ENCODE measurements at regions not wholly inside any gene's neighbourhood (a gene's known extent, or its start where the extent isn't known, plus 50 kb on each side); places are given as distances from the start of the nearest gene placed in this dataset.

GRCh38 chr17:71334048-71334751, 786.6 kb upstream of the SOX9 start:
- DNase-seq (ENCODE audit: low read depth in 4 of 4, low spot score in 3 of 4): no peak

DNA sequence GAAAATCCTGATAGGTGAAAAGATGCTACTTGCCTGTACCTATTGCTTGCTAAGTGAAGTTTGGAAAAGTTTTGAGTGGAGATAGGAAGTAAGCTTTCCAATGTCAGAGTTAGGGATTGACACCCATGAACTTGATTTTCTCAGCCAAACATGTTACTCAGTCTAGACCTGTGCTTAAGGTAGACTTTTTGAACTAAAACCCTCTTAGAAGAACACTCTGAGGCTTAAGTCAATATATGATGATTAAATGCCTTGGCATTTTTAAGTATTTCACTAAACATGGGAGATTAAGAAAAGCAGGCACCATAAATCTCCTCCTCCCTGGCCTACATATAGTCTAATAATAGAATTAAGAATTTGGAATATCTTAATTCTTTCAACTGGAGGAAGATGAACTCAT, 785.6 kb upstream of the SOX9 start:
- DNase-seq (ENCODE audit: low read depth in 4 of 4, low spot score in 3 of 4): no peak

DNA sequence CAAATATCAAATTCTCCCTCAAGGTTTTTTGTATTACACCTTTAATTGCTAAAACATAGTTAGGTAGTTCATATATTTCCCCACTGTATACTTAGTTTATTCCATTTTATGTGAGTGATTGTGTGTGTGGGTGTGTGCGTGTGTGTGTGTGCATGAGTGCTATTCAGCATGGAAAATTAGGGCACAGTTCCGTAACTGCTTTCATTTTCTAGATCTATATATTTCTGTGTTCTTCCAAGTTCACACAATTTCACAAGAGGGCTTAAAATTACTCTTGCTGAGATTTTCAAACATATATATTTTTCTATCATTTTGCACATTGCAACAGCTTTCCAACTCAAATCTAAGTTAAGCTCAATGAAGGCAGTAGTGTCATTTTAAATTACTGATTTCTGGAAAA, 782.9 kb upstream of the SOX9 start:
- no peak for DNase-seq (ENCODE audit: low read depth in 4 of 4, low spot score in 3 of 4)

DNA sequence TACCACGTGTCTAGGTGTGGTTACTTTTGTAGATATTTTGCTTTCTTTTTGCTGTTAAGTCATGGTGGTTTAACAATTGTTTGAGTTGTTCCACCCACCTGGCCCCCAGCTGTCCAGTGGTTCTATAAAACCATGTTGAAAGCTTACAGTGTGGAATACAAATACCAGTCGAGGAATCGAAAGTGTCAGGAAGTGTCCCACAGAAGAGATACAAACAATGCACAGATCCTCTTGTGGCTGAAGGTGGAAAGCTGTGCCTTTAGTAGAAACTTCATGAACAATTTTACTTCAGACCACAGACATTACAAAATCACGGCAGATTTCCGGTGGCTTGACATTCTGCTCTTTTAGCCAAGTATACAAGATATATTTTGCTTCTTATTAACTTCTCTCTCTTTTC, 782.4 kb upstream of the SOX9 start:
- no peak for DNase-seq (ENCODE audit: low read depth in 4 of 4, low spot score in 3 of 4)

DNA sequence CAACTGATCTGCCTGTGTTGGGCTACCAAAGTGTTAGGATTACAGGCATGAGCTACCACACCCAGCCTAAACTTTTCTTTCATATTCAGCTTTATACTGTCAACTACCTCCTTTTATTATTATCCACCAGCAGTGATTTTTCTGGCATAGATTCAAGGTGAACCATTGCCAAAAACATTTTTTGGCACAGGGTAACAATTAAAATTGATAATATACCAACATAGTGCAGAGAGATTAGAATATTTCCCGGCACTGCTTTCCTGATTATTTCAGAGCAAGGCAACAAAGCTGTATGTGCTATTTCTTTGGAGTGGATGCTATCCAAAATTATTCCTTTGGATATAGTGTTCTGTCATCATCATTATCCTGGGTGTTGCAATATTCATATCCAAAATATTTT, 781.6 kb upstream of the SOX9 start:
- no peak for DNase-seq (ENCODE audit: low read depth in 4 of 4, low spot score in 3 of 4)

- DNase-seq (ENCODE audit: low read depth in 4 of 4, low spot score in 3 of 4): no peak
Observed at GRCh38 chr17:71342737-71343136, 778.1 kb upstream of the SOX9 start.

- no peak for DNase-seq (ENCODE audit: low read depth in 4 of 4, low spot score in 3 of 4)
Observed at GRCh38 chr17:71349908-71350600, 770.8 kb upstream of the SOX9 start.

DNA sequence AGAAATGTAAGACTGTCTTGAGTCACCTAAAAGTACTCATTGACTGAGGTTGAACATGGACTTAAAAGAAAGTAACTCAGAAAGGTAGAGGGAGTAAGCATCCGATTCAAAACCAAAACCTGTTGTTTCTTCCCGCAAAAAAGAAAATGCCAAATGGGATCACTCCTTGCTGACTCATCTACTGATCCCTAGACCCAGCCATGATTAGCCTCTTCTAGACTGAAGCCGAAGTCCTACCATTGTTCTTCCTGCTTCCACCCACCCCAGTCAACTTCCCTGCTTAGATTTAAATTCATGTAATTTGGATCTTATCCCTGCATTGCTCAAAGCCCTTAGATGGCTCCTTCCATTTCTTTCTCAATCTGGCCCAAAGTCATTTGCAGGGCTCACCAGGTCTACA, 760.5 kb upstream of the SOX9 start:
- no peak for DNase-seq (ENCODE audit: low read depth in 4 of 4, low spot score in 3 of 4)

- peak in 1 of 4 donors; percentile 7 for DNase-seq (ENCODE audit: low read depth in 4 of 4, low spot score in 3 of 4)
Observed at GRCh38 chr17:71361656-71362450, 759.0 kb upstream of the SOX9 start.

GRCh38 chr17:71363661-71364060, 757.2 kb upstream of the SOX9 start:
- no peak for DNase-seq (ENCODE audit: low read depth in 4 of 4, low spot score in 3 of 4)

- no peak for DNase-seq (ENCODE audit: low read depth in 4 of 4, low spot score in 3 of 4)
Observed at GRCh38 chr17:71371809-71372208, 749.0 kb upstream of the SOX9 start.

DNA sequence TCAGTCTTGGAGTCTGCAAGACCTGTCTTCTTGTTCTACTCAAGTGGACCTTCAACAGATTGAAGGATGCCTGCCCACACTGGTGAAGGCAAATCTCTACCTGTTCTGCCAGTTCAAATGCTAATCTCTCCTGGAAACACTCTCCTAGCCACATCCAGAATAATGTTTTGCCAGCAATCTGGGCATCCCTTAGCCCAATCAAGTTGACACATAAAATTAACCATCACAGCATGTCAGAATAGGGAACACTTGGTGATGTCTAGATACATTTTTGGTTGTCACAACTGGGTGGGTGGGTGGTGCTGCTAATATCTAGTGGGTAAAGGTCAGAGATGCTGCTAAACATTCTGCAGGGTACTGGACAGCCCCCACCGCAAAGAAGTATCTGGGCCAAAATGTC, 744.9 kb upstream of the SOX9 start:
- DNase-seq (ENCODE audit: low read depth in 4 of 4, low spot score in 3 of 4): no peak

DNA sequence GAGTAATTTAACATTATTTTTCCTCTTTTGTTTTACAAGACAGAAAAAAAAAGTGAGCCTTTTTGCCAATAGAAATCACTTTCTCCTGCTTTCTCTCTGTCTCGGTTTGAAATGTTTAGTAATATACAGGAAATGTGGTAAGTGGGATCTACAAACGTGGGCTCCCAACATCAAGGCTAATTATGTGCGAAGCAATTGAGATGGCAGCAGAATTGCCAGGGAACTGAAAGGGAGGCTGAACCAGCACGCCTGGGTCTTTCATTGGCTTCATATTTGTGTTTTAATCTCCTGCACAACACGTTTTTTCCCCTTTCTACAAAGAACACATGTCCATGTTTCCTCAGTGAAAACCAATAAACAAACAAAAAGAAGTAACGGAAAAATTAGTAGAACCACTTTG, 743.9 kb upstream of the SOX9 start:
- DNase-seq (ENCODE audit: low read depth in 4 of 4, low spot score in 3 of 4): no peak

DNA sequence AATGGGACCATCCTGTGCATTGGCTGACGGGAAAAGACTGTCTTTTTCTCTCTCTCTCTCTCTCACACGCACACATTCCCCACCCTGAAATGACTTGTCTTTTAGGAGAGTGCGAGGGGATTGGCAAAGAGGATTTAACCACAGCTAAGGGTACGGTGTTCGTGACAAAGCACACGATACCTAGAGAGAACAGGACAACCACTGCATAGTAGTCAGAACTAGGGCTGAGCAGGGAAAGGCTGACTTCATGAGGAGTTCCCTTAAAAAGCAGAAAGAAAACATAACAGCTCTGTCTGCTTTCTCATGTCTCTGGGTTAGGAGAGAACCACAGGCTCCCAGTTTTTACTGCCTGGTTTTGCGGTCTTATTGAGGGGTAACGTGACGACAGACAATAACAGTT, 742.8 kb upstream of the SOX9 start:
- DNase-seq (ENCODE audit: low read depth in 4 of 4, low spot score in 3 of 4): no peak

DNA sequence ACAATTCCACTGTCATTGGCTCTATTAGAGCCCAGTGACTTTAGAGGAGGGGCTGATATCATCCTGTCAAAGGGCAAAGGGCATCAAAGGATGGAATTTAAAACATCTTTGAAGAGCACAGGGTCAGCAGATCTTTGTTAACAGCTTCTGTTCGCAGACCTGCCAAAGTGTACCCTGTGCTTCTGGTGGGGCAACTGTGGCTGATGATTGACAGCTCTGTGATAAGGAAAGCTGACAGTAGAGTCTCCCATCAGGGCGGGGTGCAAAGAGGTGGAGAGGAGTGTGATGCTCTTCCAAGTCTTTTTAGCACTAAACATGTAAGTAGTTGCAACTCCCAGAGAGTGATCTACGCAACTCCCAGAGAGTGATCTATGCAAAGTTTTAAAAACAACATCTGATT, 742.1 kb upstream of the SOX9 start:
- no peak for DNase-seq (ENCODE audit: low read depth in 4 of 4, low spot score in 3 of 4)

DNA sequence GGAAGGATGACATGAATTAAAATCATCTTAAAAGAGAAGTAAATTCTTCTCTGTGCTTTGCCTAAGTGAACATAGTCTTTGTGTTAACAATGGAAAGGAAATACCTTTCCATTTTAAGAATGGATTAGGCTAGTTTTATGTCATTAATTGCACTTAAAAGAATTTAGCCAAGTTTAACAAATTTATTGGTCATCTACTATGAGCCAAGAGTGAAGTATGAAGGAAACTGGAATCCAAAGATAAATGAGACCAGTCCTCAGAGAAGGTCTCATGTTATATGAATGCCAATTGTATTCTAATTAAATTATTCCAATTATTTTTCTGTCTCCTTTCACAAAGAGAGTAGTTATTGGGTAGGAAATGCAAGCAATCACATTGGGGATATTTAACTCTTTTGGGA, 741.3 kb upstream of the SOX9 start:
- DNase-seq (ENCODE audit: low read depth in 4 of 4, low spot score in 3 of 4): no peak

DNA sequence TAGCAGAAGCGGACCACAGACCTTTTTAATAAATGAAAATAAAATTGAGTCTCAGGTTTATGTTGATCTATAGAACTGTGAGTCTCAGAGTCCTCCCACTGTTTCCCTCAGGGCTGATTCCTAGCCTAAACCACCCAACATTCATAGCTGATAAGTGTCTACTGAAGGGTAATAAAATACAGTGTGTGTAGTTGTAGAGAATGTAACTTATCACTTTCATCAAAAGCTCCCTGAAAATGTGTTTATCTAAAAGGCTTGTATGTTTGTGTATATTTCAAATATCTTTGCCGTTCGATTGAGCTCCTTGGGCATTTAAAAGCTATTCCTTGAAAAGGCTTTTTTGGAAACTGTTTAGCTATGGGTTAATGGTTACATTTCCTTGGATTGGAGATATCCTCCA, 740.3 kb upstream of the SOX9 start:
- DNase-seq (ENCODE audit: low read depth in 4 of 4, low spot score in 3 of 4): no peak

DNA sequence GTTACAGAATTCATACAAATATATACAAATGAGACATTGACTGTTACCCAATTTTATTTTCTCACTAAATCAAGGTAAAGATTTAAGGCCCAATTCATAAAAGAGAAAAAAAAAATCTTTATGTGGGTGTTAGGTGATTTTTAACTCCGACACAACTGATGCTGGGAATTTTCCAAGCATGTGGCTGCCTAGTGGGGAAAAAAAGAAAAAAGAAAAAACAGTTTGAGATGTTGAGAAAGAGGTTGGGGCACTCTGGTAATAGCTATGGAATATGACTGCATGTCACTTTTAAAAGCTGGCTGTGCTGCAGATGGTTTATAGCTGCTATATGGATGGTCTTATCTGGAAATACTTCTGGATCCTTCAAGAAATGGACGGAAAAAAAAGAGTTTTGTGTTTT, 739.9 kb upstream of the SOX9 start:
- DNase-seq (ENCODE audit: low read depth in 4 of 4, low spot score in 3 of 4): no peak

DNA sequence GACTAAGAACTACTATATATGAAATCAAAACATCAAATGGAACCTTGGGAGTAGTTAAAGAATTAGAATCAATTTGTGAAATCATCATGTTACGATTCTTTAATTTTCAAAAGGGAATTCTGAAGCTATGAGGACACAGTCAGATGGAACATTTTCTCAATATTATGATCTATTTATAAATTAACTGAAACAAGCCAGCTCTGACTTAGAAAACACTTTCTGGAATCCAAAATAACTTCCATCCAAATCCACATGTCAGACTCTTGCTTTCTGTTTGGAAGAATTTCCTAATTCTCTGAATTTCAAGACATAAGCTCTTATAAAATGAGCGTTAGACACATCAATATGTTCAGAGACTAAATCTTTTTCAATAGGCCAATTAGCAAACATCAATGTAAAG, 737.7 kb upstream of the SOX9 start:
- no peak for DNase-seq (ENCODE audit: low read depth in 4 of 4, low spot score in 3 of 4)

- DNase-seq (ENCODE audit: low read depth in 4 of 4, low spot score in 3 of 4): no peak
Observed at GRCh38 chr17:71387456-71387855, 733.4 kb upstream of the SOX9 start.

DNA sequence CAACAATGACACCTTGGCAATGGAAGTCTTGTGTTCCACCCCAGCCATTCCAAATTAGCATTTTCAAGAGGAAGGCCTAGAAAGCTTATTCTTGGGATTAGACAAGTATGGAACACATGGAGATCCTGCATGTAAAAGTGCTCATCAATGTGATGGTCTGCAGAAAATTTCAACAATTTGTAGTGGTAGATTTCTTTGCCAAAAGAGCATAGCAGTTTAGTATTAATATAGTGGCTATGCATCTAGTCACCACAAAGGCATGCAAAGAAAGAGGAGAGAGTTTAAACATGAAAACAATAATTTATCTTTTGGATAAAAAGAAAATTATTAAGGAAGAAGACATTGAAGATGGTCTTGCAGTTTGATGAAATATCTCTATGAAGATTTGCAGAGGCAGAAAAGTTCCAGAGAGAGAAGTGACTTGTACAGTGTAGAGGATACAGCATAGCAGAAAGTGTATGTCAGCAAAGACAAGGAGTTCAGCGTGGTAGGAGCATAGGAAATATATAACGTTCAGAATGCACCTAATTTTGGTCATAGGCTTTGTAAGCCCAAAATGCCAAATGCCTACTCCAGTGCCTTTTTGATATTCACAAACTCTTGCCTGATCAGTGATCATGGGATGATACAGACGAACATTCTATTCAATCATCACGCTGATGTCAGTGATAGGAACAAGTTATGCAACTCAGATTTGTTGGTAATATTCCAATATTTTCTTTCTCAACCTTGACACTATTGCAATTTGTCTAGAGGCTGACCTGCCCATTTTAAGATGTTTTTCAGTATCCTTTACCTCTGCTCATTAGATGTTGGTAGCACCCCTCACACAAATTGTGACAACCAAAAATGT, 727.9 kb upstream of the SOX9 start:
- no peak for DNase-seq (ENCODE audit: low read depth in 4 of 4, low spot score in 3 of 4)

Measured in right renal pelvis (tissue), 4 donors.